Lung (tissue), 11 donors: ENCODE measurements at regions not wholly inside any gene's neighbourhood (a gene's known extent, or its start where the extent isn't known, plus 50 kb on each side); places are given as distances from the start of the nearest gene placed in this dataset.

Experiments used
- ATAC-seq: fragments of 200-7000 bp; cut with Tn5 transposase; one replicate; pipeline ENCODE4 v1.9.1; 2020; ENCODE audit warnings: moderate number of reproducible peaks; ENCODE audit not compliant: insufficient read depth, low FRiP score
- DNase-seq, 3 donors: peaks; one replicate each; pipeline ENCODE4 v3.0.0-alpha.2; 2013 to 2017
- H3K27ac ChIP-seq, 2 donors: one replicate each; pipeline ENCODE4 v1.5.1; 2013; ENCODE audit warnings: mild to moderate bottlenecking in 2 of 2, moderate library complexity in 2 of 2, control low read depth in 1 of 2, inconsistent platforms in 1 of 2, low read depth in 1 of 2, low read length in 1 of 2
- H3K27me3 ChIP-seq, 3 donors: one replicate each; pipeline ENCODE4 v1.5.1; 2013; ENCODE audit warnings: low read length in 2 of 3; ENCODE audit not compliant: control insufficient read depth in 3 of 3, insufficient read depth in 3 of 3
- H3K36me3 ChIP-seq, 4 donors: one replicate each; pipeline ENCODE4 v1.5.1; 2013; ENCODE audit warnings: low read length in 4 of 4, mild to moderate bottlenecking in 1 of 4, moderate library complexity in 1 of 4; ENCODE audit not compliant: control insufficient read depth in 4 of 4, insufficient read depth in 4 of 4
- H3K4me1 ChIP-seq, 5 donors: one replicate each; pipeline ENCODE4 v1.5.1; 2013; ENCODE audit warnings: low read length in 5 of 5, mild to moderate bottlenecking in 2 of 5, moderate library complexity in 1 of 5; ENCODE audit not compliant: control insufficient read depth in 5 of 5, insufficient read depth in 5 of 5
- H3K4me3 ChIP-seq: one replicate; pipeline ENCODE4 v1.5.1; 2013; ENCODE audit warnings: mild to moderate bottlenecking, control low read depth, moderate library complexity
- H3K9ac ChIP-seq, 2 donors: one replicate each; pipeline ENCODE4 v1.5.1; 2013; ENCODE audit warnings: low read length in 2 of 2, control low read depth in 1 of 2; ENCODE audit not compliant: insufficient read depth in 1 of 2
- H3K9me3 ChIP-seq, 4 donors: one replicate each; pipeline ENCODE4 v1.5.1; 2013; ENCODE audit warnings: low read length in 3 of 4, mild to moderate bottlenecking in 1 of 4, moderate library complexity in 1 of 4; ENCODE audit not compliant: control insufficient read depth in 4 of 4, insufficient read depth in 3 of 4
- CTCF ChIP-seq: IDR thresholded peaks from 2 replicates; pipeline ENCODE4 v1.5.1; 2012; ENCODE audit warnings: mild to moderate bottlenecking; ENCODE audit errors: control extremely low read depth, extremely low read depth
- WGBS, 2 donors: extraction: QIAGEN DNeasy Blood & Tissue Kit; methylation state at CpG; one replicate each; pipeline ENCODE4 v1.1.7; 2013; 5-methylcytosine and 5-hydroxymethylcytosine counted together
- donor health status: control.
- donor health status: control.
- donor health status: Bipolar disorder and iron deficiency.
- donor health status: healthy.
- donor health status: DM: yes; HTN: yes; CAD: no.

- H3K4me3 ChIP-seq, result no peak overlapping the region
- peaks cover 0 to 3% (median 0%) of the 10 kb centered on the region in 5 donors for H3K4me1 ChIP-seq
- H3K27me3 ChIP-seq, result no peaks in the 10 kb centered on the region
- 41 to 53% methylated on average over 5 of the region's 5 CpGs for WGBS, 2 donors
- no peak for TF ChIP-seq CTCF
- no peak overlapping the region for H3K27ac ChIP-seq
- DNase-seq (peak in 1 of 3 donors; percentile 1), ATAC-seq (no peak)
- H3K36me3 ChIP-seq, result no peaks in the 10 kb centered on the region
- H3K9ac ChIP-seq, result no peak overlapping the region
- peaks cover 0 to 2% (median 0%) of the 10 kb centered on the region in 4 donors for H3K9me3 ChIP-seq
Observed at GRCh38 chr20:12699374-12700228, 309.2 kb upstream of the SPTLC3 start.

GRCh38 chr20:12700701-12701100 is 308.1 kb upstream of the SPTLC3 start:
- Histone ChIP-seq H3K4me1 (peaks cover 0 to 3% (median 0%) of the 10 kb centered on the region in 5 donors), H3K9me3 (peaks cover 0 to 2% (median 0%) of the 10 kb centered on the region in 4 donors), H3K9ac (no peak overlapping the region), H3K36me3 (no peaks in the 10 kb centered on the region), H3K27ac (no peak overlapping the region), H3K27me3 (no peaks in the 10 kb centered on the region), H3K4me3 (no peak overlapping the region)
- ATAC-seq (no peak), DNase-seq (no peak)
- WGBS, 2 donors, result 88 to 91% methylated on average over 9 of the region's 9 CpGs
- no peak for TF ChIP-seq CTCF

GRCh38 chr20:12702312-12702711 is 306.5 kb upstream of the SPTLC3 start:
- no peak for TF ChIP-seq CTCF
- DNase-seq (no peak), ATAC-seq (no peak)
- WGBS, 2 donors, result 72 to 81% methylated on average over 1 of the region's 1 CpG
- Histone ChIP-seq H3K9me3 (no peaks in the 10 kb centered on the region), H3K27me3 (no peaks in the 10 kb centered on the region), H3K36me3 (no peaks in the 10 kb centered on the region), H3K9ac (no peak overlapping the region), H3K27ac (no peak overlapping the region), H3K4me3 (no peak overlapping the region), H3K4me1 (peaks cover 0 to 1% (median 0%) of the 10 kb centered on the region in 5 donors)
